Adrenal gland (tissue), 9 donors: ENCODE measurements at regions not wholly inside any gene's neighbourhood (a gene's known extent, or its start where the extent isn't known, plus 50 kb on each side); places are given as distances from the start of the nearest gene placed in this dataset.

Source experiments
- DNase-seq, 7 donors: peaks; one replicate each; pipeline ENCODE4 v3.0.0-alpha.2; 2019 to 2020
- H3K27ac ChIP-seq, 5 donors: fragments of 200-600 bp; sonication (generic) in 4 of 5; 1 replicate in 3 of 5; 2 replicates in 2 of 5; pipeline versions ENCODE4 v1.5.1 to v1.8.0; 2016 to 2020; ENCODE audit warnings: mild to moderate bottlenecking in 1 of 5
- H3K27me3 ChIP-seq: fragments of 200-600 bp; 2 replicates; pipeline ENCODE4 v1.8.0; 2021
- H3K36me3 ChIP-seq, 2 donors: fragments of 200-600 bp; replicated peaks in 1 of 2; 1 replicate in 1 of 2; 2 replicates in 1 of 2; pipeline versions ENCODE4 v1.5.1 to v1.8.0; 2018 to 2022
- H3K4me1 ChIP-seq, 2 donors: fragments of 200-600 bp; replicated peaks in 1 of 2; 1 replicate in 1 of 2; 2 replicates in 1 of 2; pipeline versions ENCODE4 v1.5.1 to v1.8.0; 2018 to 2021
- H3K4me3 ChIP-seq, 4 donors: fragments of 200-600 bp; sonication (generic) in 3 of 4; one replicate each; pipeline ENCODE4 v1.5.1; 2016 to 2018
- H3K9me3 ChIP-seq, 3 donors: fragments of 200-600 bp; sonication (generic) in 1 of 3; replicated peaks in 1 of 3; 1 replicate in 2 of 3; 2 replicates in 1 of 3; pipeline versions ENCODE4 v1.5.1 to v1.8.0; 2016 to 2021
- POLR2A ChIP-seq, 2 donors: fragments of 450-650 bp; IDR thresholded peaks; one replicate each; pipeline ENCODE4 v1.6.1; 2017; ENCODE audit warnings: antibody characterized with exemption in 2 of 2, mild to moderate bottlenecking in 2 of 2, moderate library complexity in 1 of 2
- WGBS, 4 donors: extraction: QIAGEN DNeasy Blood & Tissue Kit in 2 of 4; methylation state at CpG; one replicate each; pipeline versions ENCODE4 v1.1.5 to v1.1.7; 2013 to 2017; 5-methylcytosine and 5-hydroxymethylcytosine counted together
- intact Hi-C, 2 donors: fragments of 100-400 bp; cut with DNase I; formaldehyde crosslinking; loops; one replicate each; pipeline versions ENCODE4 v1.14.1 to v1.15.0; 2022 to 2023
- TF ChIP-seq, protein P1 (sequence below), 6 experiments: fragments of 450-650 bp in 4 of 6; fragments of 200-600 bp in 2 of 6; sonication (generic) in 1 of 6; IDR thresholded peaks; 1 replicate in 5 of 6; 2 replicates in 1 of 6; pipeline versions ENCODE4 v1.5.1 to v1.8.0; 2016 to 2021; ENCODE audit warnings: antibody characterized with exemption in 6 of 6, mild to moderate bottlenecking in 2 of 6, moderate library complexity in 1 of 6
- donor health status: healthy with polysubstance abuse.
- donor health status: Bipolar disorder and iron deficiency.
- donor health status: DM: yes; HTN: yes; CAD: no.
- donor health status: DM: no; HTN: no; CAD: no.
- donor health status: DM: no; HTN: no; CAD: no.

DNA sequence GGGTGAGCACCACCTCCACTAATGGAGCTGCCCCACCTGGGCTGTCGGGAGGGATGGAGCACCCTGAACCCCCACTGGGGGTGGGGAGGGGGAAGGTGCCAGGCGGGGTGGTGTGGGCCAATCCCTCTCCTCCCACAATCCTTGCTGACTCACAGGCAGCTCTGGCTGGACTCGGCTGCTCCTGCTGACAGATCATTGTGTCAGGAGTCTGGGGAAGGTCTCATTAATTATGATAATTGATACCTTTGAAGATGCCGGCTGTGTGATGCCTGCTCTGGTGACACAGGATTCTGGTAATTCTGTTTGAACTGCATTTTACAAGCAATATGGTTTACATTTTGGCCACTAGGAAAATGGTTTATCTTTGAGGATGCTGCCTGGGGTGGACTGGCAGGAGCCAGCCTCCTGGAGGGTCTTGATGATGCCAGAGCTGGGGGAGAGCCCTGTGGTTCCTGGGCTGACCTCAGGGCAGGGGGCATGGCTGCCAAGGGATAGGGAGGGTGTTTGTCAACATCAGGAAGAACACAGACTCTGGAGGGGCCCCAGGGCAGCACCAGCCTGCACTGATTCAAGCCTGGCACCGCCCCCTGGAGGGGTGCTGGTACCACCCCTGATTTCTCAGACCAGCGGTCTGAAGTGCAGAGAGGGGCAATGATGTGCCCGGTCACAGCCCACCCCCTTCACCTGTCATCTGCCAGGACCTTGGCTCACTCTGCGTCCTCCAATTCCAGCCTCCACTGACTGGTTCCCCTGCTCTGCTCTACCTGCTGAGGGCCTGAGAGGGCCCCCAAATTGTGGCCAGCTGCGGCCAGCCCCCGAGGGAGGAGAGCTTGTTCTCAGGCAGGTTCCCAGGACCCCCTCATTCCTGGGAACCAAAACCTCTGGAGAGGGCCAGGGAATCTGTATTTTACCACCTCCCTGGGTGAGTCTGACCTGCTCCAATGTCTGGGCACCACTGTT, 338.8 kb downstream of the MATN1 start:
- Histone ChIP-seq H3K36me3 (no peaks in the 10 kb centered on the region), H3K27me3 (peaks cover 5% of the 10 kb centered on the region), H3K4me1 (no peaks in the 10 kb centered on the region), H3K27ac (no peak overlapping the region), H3K4me3 (no peak overlapping the region), H3K9me3 (no peaks in the 10 kb centered on the region)
- WGBS, 4 donors: 56 to 80% (median 63%) methylated on average over 6 to 10 of the region's 10 CpGs
- intact Hi-C loops: loop anchor here in 1 of 2 donors (5.0 to 10.0 kb wide), 3 partner anchors 320 to 1147 kb away; partner anchors contain the start of gene PTPRU
- TF ChIP-seq, protein P1, sequence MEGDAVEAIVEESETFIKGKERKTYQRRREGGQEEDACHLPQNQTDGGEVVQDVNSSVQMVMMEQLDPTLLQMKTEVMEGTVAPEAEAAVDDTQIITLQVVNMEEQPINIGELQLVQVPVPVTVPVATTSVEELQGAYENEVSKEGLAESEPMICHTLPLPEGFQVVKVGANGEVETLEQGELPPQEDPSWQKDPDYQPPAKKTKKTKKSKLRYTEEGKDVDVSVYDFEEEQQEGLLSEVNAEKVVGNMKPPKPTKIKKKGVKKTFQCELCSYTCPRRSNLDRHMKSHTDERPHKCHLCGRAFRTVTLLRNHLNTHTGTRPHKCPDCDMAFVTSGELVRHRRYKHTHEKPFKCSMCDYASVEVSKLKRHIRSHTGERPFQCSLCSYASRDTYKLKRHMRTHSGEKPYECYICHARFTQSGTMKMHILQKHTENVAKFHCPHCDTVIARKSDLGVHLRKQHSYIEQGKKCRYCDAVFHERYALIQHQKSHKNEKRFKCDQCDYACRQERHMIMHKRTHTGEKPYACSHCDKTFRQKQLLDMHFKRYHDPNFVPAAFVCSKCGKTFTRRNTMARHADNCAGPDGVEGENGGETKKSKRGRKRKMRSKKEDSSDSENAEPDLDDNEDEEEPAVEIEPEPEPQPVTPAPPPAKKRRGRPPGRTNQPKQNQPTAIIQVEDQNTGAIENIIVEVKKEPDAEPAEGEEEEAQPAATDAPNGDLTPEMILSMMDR (IDR thresholded peaks at IDR 0.05): no peak
- TF ChIP-seq POLR2A (IDR thresholded peaks at IDR 0.05): no peak
- DNase-seq: peak in 1 of 7 donors; percentile 54

DNA sequence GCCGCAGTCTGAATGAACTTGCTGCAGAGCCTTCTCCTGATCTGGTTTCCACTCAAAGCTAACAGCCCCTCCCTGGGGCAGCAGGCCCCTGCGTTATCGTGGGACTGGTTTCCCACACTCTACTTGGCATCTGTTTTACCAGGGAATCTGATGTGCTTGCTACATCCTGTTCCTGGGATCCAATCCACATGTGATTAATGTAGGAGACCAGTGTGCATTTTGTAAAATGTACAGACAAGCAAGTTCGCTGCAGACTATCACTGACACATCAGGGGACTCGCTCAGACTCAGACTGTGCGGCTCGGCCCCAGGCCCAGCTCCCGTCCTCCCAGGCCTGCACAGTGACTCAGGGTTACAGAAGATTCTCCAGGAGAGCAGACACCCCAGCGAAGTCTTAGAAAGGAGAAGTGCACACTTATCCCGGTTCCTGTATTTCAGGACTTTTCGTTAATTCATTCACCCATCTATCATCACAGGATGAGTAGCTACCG, 340.1 kb downstream of the MATN1 start:
- Histone ChIP-seq H3K4me3 (no peak overlapping the region), H3K27me3 (peaks cover 4% of the 10 kb centered on the region), H3K4me1 (no peaks in the 10 kb centered on the region), H3K9me3 (no peaks in the 10 kb centered on the region), H3K27ac (no peak overlapping the region), H3K36me3 (no peaks in the 10 kb centered on the region)
- intact Hi-C loops: loop anchor here in 1 of 2 donors (5.0 to 10.0 kb wide), 3 partner anchors 322 to 1146 kb away; partner anchors contain the start of gene PTPRU
- no peak for DNase-seq
- TF ChIP-seq, protein P1 (IDR thresholded peaks at IDR 0.05): no peak
- no peak for TF ChIP-seq POLR2A (IDR thresholded peaks at IDR 0.05)
- 61 to 82% (median 64%) methylated on average over 9 to 12 of the region's 12 CpGs for WGBS, 4 donors

- Histone ChIP-seq H3K36me3 (no peaks in the 10 kb centered on the region), H3K27ac (no peak overlapping the region), H3K4me1 (no peaks in the 10 kb centered on the region), H3K4me3 (no peak overlapping the region), H3K9me3 (no peaks in the 10 kb centered on the region), H3K27me3 (peaks cover 4% of the 10 kb centered on the region)
- WGBS, 4 donors: 60 to 91% (median 72%) methylated on average over 1 to 2 of the region's 2 CpGs
- no peak for DNase-seq
- intact Hi-C loops: loop anchor here in 1 of 2 donors (5.0 to 10.0 kb wide), 3 partner anchors 322 to 1145 kb away; partner anchors contain the start of gene PTPRU
- TF ChIP-seq, protein P1 (IDR thresholded peaks at IDR 0.05): no peak
- TF ChIP-seq POLR2A (IDR thresholded peaks at IDR 0.05): no peak
Measured at GRCh38 chr1:30382496-30382895, 340.9 kb downstream of the MATN1 start.

DNA sequence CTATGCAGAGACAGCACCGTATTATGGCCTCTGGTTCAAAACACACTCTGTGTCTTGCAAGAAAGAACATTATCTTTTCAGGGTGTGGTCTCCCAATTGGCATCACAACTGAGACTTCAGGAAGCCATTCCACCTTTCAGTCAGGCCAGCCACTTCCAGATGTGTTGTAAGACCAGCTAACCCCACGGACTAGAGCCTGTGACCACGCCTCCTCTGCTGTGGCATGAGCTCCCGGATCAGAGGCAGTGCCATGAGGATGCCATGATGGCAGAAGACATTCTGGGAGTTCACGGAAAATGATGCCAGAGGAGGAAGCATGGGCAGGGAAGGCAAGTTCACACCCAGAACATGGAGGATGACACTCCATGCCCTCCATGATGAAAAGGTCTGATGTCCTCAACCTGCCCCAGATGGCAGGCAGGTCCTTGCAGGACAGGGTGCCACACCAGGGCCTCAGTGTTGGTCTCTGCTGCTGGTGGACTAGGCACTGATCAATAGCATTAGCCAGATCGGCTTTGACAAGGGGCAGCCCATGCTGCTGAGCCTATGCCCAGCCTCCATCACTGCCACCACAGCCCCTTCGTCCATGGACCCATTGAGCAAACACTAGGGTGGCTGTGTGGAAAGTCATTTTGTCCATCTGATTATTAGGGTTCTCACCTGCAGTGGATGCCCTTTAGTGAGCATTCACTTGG, 341.6 kb downstream of the MATN1 start:
- TF ChIP-seq, protein P1 (IDR thresholded peaks at IDR 0.05): no peak
- no peak for TF ChIP-seq POLR2A (IDR thresholded peaks at IDR 0.05)
- H3K36me3 ChIP-seq: no peaks in the 10 kb centered on the region
- H3K9me3 ChIP-seq: no peaks in the 10 kb centered on the region
- intact Hi-C loops: loop anchor here in 1 of 2 donors (5.0 to 10.0 kb wide), 3 partner anchors 323 to 1145 kb away; partner anchors contain the start of gene PTPRU
- WGBS, 4 donors: 38 to 64% (median 57%) methylated on average over 1 to 7 of the region's 7 CpGs
- H3K27me3 ChIP-seq: peaks cover 4% of the 10 kb centered on the region
- H3K27ac ChIP-seq: no peak overlapping the region
- no peaks in the 10 kb centered on the region for H3K4me1 ChIP-seq
- DNase-seq: peak in 1 of 7 donors; percentile 45
- no peak overlapping the region for H3K4me3 ChIP-seq
